ENCODE measurements at regions not wholly inside any gene's neighbourhood (a gene's known extent, or its start where the extent isn't known, plus 50 kb on each side); places are given as distances from the start of the nearest gene placed in this dataset.

DNA sequence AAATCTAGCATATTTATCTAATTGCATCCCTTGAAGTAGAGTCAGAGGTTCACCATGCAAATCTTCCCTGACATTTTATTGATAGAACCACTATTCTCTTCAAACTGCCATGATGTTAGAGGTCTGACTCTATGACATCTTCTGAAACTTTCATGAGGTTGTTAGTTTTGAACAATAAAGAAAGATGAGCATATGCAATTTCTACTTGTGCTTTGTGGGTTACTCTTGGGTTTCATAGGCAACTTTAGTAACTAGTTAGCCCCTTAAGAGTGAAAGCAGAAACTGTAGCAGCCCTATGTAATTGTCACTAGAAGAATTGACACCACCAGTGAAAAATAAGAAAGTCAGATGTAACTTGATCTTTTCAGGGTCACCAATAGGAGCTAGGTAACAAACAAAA lies 53.1 kb upstream of the ZEB2 start:
- Histone ChIP-seq H3K27ac (ENCODE audit: insufficient read length, low read depth, low read length) (no peak overlapping the region), H3K27me3 (ENCODE audit: insufficient read depth, low read length) (no peaks in the 10 kb centered on the region; the same call in 1 of the 2 replicates), H4K20me1 (ENCODE audit: control insufficient read depth, insufficient read depth, insufficient read length) (no peaks in the 10 kb centered on the region), H3K4me2 (ENCODE audit: insufficient read depth, insufficient read length, low read length) (no peak overlapping the region), H3K9ac (ENCODE audit: extremely low read depth, insufficient read length, low read length) (no peak overlapping the region), H2BK5ac (ENCODE audit: insufficient read length, low read length) (no peak overlapping the region), H3K79me1 (ENCODE audit: insufficient read depth, low read depth, low read length, poor library complexity, severe bottlenecking) (no peaks in the 10 kb centered on the region), H2AK5ac (ENCODE audit: insufficient read length, low read length) (no peak overlapping the region), H2BK120ac (ENCODE audit: low read depth, low read length, poor library complexity, severe bottlenecking) (no peak overlapping the region), H3K79me2 (ENCODE audit: insufficient read depth, low read length) (no peaks in the 10 kb centered on the region), H3K14ac (ENCODE audit: insufficient read depth, low read length) (no peak overlapping the region), H3K56ac (ENCODE audit: insufficient read length, low read depth, low read length) (no peak overlapping the region), H3K18ac (ENCODE audit: insufficient read length, low read depth, low read length) (no peak overlapping the region), H4K91ac (ENCODE audit: insufficient read length, low read depth, low read length) (no peak overlapping the region), H2BK12ac (ENCODE audit: insufficient read length, low read depth, low read length) (no peak overlapping the region), H2AFZ (ENCODE audit: low read length) (no peak overlapping the region), H2BK15ac (ENCODE audit: low read depth, low read length) (no peak overlapping the region), H3K9me3 (ENCODE audit: control insufficient read depth, low read depth, low read length) (no peaks in the 10 kb centered on the region), H3K4ac (ENCODE audit: low read depth, low read length) (no peak overlapping the region), H3T11ph (ENCODE audit: low read length) (no peak overlapping the region), H3K4me1 (ENCODE audit: insufficient read depth, low read length) (no peaks in the 10 kb centered on the region), H3K23ac (ENCODE audit: insufficient read length, low read depth, low read length) (no peak overlapping the region), H4K8ac (replicated peaks; ENCODE audit: insufficient read length, low read depth, low read length) (no peak overlapping the region), H3K23me2 (ENCODE audit: insufficient read length, low read depth, low read length, poor library complexity, severe bottlenecking) (no peaks in the 10 kb centered on the region), H2BK20ac (ENCODE audit: low read depth, low read length, poor library complexity, severe bottlenecking) (no peak overlapping the region), H4K5ac (ENCODE audit: insufficient read length, low read depth, low read length) (no peak overlapping the region)
- peaks cover 13 to 20% of the 10 kb centered on the region in 2 experiments for H3K4me1 Mint-ChIP-seq
- no peak overlapping the region for H3K27ac Mint-ChIP-seq
- TF ChIP-seq, protein P1, sequence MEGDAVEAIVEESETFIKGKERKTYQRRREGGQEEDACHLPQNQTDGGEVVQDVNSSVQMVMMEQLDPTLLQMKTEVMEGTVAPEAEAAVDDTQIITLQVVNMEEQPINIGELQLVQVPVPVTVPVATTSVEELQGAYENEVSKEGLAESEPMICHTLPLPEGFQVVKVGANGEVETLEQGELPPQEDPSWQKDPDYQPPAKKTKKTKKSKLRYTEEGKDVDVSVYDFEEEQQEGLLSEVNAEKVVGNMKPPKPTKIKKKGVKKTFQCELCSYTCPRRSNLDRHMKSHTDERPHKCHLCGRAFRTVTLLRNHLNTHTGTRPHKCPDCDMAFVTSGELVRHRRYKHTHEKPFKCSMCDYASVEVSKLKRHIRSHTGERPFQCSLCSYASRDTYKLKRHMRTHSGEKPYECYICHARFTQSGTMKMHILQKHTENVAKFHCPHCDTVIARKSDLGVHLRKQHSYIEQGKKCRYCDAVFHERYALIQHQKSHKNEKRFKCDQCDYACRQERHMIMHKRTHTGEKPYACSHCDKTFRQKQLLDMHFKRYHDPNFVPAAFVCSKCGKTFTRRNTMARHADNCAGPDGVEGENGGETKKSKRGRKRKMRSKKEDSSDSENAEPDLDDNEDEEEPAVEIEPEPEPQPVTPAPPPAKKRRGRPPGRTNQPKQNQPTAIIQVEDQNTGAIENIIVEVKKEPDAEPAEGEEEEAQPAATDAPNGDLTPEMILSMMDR (conservative IDR thresholded peaks at IDR 0.05), result no peak
- DNase-seq, result no peak
- H3K9me3 Mint-ChIP-seq, result no peaks in the 10 kb centered on the region
- no peak overlapping the region for H3K4me3 Mint-ChIP-seq
- H3K27me3 Mint-ChIP-seq (ENCODE audit: low read depth), result no peaks in the 10 kb centered on the region
- H3K36me3 Mint-ChIP-seq (ENCODE audit: insufficient read depth in 1 of 3, low read depth in 3 of 3), result no peaks in the 10 kb centered on the region
